ENCODE measurements at regions not wholly inside any gene's neighbourhood (a gene's known extent, or its start where the extent isn't known, plus 50 kb on each side); places are given as distances from the start of the nearest gene placed in this dataset.

DNA sequence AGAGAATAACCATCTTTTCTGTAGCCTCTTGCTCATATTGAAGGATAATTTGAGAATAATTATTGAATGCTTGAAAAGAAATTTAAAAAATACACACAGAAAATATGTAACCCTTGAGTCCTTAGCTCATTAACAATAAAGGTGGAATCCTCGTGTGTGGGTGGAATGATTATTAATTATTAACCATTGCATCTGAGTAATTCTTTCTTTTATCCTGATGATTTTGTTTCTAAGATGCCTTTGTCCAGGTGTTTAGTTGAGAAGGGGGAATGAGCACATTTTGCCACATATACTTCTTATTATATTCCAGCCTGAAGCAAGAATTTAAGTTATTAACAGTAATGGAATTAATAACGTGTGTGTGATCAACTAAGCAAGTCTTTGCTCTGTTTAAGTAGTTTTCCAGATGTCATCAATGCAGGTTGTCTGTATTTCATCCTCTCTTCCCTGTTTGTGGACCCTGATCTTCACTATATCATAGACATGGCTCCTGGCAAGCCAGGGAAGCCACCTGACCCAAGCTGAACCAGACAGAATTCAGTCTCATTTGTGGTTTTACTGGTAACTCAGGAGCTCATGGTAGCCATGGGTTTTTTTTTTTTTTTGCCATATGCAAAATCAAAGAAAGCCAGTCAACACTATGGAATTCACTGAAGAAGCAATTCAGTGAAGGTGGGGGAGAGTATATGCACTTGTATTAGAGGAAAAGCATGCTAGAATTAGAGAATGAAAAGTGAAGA lies 144.3 kb downstream of the KIF20B start:
- no peak for TF ChIP-seq CTCF (IDR thresholded peaks at IDR 0.05)
- Histone ChIP-seq H3K4me3 (no peak overlapping the region), H3K27ac (no peak overlapping the region)
- no peak for DNase-seq (ENCODE audit: low spot score)

- TF ChIP-seq CTCF (IDR thresholded peaks at IDR 0.05), result no peak
- no peak for DNase-seq (ENCODE audit: low spot score)
- Histone ChIP-seq H3K27ac (no peak overlapping the region), H3K4me3 (no peak overlapping the region)
These were observed 144.9 kb downstream of the KIF20B start for GRCh38 chr10:89846281-89846630.

GRCh38 chr10:89846786-89847185 lies 145.4 kb downstream of the KIF20B start:
- DNase-seq (ENCODE audit: low spot score), result no peak
- Histone ChIP-seq H3K27ac (no peak overlapping the region), H3K4me3 (no peak overlapping the region)
- TF ChIP-seq CTCF (IDR thresholded peaks at IDR 0.05), result no peak

- TF ChIP-seq CTCF (IDR thresholded peaks at IDR 0.05), result no peak
- H3K27ac ChIP-seq, result no peak overlapping the region
- H3K4me3 ChIP-seq, result no peak overlapping the region
- DNase-seq (ENCODE audit: low spot score), result no peak
These were observed 151.5 kb downstream of the KIF20B start for GRCh38 chr10:89852872-89853271.

DNA sequence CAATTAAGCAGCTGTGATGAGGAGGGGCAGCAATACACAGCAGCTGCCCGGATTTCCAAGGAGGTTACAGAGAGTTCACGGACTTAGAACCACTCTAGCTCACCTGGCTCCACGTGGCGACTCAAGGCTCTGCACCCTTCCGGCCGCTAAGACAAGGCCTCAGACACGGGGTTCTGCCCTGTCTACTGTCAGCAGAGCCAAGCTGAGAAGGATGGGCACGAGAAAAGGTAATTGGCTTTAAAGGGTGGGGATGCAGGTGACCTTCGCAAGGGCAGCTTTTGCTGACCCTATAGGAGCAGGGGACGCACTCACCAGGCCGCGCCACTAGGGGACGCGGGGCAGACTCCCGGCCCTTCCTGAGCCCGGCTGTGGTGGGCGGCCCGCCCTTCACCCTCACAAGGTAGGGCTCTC lies 152.4 kb downstream of the KIF20B start:
- TF ChIP-seq CTCF (IDR thresholded peaks at IDR 0.05), result no peak
- Histone ChIP-seq H3K27ac (no peak overlapping the region), H3K4me3 (no peak overlapping the region)
- DNase-seq (ENCODE audit: low spot score), result no peak

- H3K4me3 ChIP-seq, result no peak overlapping the region
- DNase-seq (ENCODE audit: low spot score), result no peak
- TF ChIP-seq CTCF (IDR thresholded peaks at IDR 0.05), result no peak
- H3K27ac ChIP-seq, result no peak overlapping the region
These were observed 156.1 kb downstream of the KIF20B start for GRCh38 chr10:89857431-89858042.

DNA sequence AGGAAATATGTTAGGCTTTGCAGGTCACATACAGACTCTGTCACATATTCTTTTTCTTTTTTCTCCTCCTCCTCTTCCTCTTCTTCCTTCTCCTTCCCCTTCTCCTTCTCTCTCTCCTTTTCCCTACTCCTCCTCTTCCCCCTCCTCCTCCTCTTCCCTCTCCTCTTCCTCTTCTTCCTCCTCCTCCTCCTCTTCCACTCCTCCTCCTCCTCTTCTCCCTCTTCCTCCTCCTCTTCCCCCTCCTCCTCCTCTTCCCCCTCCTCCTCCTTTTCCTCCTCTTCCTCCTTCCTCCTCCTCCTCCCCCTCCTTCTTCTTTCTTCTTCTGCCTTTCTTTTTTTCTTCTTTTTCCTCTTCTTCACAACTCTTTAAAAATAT lies 159.8 kb downstream of the KIF20B start:
- no peak for TF ChIP-seq CTCF (IDR thresholded peaks at IDR 0.05)
- Histone ChIP-seq H3K27ac (no peak overlapping the region), H3K4me3 (peak overlapping the region; percentile 2)
- no peak for DNase-seq (ENCODE audit: low spot score)
